Panc1 (cell line): ENCODE measurements at regions not wholly inside any gene's neighbourhood (a gene's known extent, or its start where the extent isn't known, plus 50 kb on each side); places are given as distances from the start of the nearest gene placed in this dataset.

ENCODE experiments used
- ATAC-seq: fragments of 200-7000 bp; cut with Tn5 transposase; 2 replicates; pipeline ENCODE4 v1.9.1; 2020; ENCODE audit warnings: mild to moderate bottlenecking, moderate library complexity
- BruUV-seq: library from RNA; stranded (reverse); fragments of 400-500 nt; replicated peaks from 2 replicates; lab custom pipeline; 2021; lab: Mats Ljungman, UMichigan
- CTCF ChIA-PET: fragments of 300-600 bp; sonication (Branson Sonifier 250); formaldehyde crosslinking; loops from one replicate; lab custom pipeline; 2022; ENCODE audit warnings: antibody characterized with exemption; lab: Charles Lee
- POLR2A ChIA-PET: fragments of 300-600 bp; sonication (Branson Sonifier 250); formaldehyde crosslinking; loops from one replicate; lab custom pipeline; 2022; ENCODE audit warnings: antibody characterized with exemption; lab: Charles Lee
- DNase-seq: peaks from one replicate; pipeline ENCODE4 v3.0.0-alpha.2; 2010; ENCODE audit warnings: low read depth, low spot score
- H3K27ac ChIP-seq: 2 replicates; pipeline ENCODE4 v1.5.1; 2011; ENCODE audit warnings: mild to moderate bottlenecking, low read length, inconsistent platforms
- H3K27me3 ChIP-seq: fragments of 200-500 bp; sonication (Bioruptor generic); 2 replicates; pipeline ENCODE4 v1.6.0; 2014; ENCODE audit warnings: low read length, inconsistent platforms; ENCODE audit not compliant: control insufficient read depth, insufficient read depth
- H3K36me3 ChIP-seq: fragments of 200-500 bp; sonication (Bioruptor generic); 2 replicates; pipeline ENCODE4 v1.5.1; 2014; ENCODE audit warnings: inconsistent platforms, mild to moderate bottlenecking, low read length, moderate library complexity; ENCODE audit not compliant: control insufficient read depth, insufficient read depth
- H3K4me1 ChIP-seq: 2 replicates; pipeline ENCODE4 v1.5.1; 2011; ENCODE audit warnings: inconsistent platforms, mild to moderate bottlenecking, low read length, moderate library complexity; ENCODE audit not compliant: control insufficient read depth, insufficient read depth
- H3K4me3 ChIP-seq, 2 experiments: 2 replicates each; pipeline ENCODE4 v1.5.1; 2011 to 2012; ENCODE audit warnings: low read depth in 2 of 2, low read length in 2 of 2, mild to moderate bottlenecking in 2 of 2, inconsistent platforms in 1 of 2, moderate library complexity in 1 of 2
- H3K9me3 ChIP-seq: fragments of 200-500 bp; sonication (Bioruptor generic); 2 replicates; pipeline ENCODE4 v1.5.1; 2014; ENCODE audit warnings: low read depth, mild to moderate bottlenecking, inconsistent platforms, low read length, moderate library complexity; ENCODE audit not compliant: control insufficient read depth, insufficient read depth
- CTCF ChIP-seq: fragments of 450-650 bp; IDR thresholded peaks from 2 replicates; pipeline ENCODE4 v1.5.1; 2017; ENCODE audit warnings: mild to moderate bottlenecking
- POLR2AphosphoS5 ChIP-seq: IDR thresholded peaks from 2 replicates; pipeline ENCODE4 v1.6.1; 2012; ENCODE audit warnings: mild to moderate bottlenecking, low read depth, low read length, moderate library complexity
- SIN3A ChIP-seq: IDR thresholded peaks from 2 replicates; pipeline ENCODE4 v1.6.1; 2012; ENCODE audit warnings: low read depth, mild to moderate bottlenecking, low read length, moderate library complexity, borderline replicate concordance; ENCODE audit not compliant: insufficient read depth
- TCF7L2 ChIP-seq: IDR thresholded peaks from 2 replicates; pipeline ENCODE4 v1.6.1; 2011; ENCODE audit warnings: mild to moderate bottlenecking, low read depth, low read length, inconsistent platforms
- in situ Hi-C: cut with HindIII; loops from 2 replicates; pipeline ENCODE4 v1.10.0; 2016; ENCODE audit warnings: low sequenced_read_pairs, low pct_unique_long_range_greater_than_20kb
- intact Hi-C: fragments of 100-400 bp; cut with micrococcal nuclease; formaldehyde crosslinking; loops from one replicate; pipeline ENCODE4 v1.10.0; 2022; ENCODE audit not compliant: unreplicated experiment
- TF ChIP-seq, protein P1 (sequence below), 2 experiments: IDR thresholded peaks; 2 replicates each; pipeline ENCODE4 v1.6.1; 2011 to 2012; ENCODE audit warnings: low read depth in 2 of 2, control low read depth in 1 of 2, low read length in 1 of 2, mild to moderate bottlenecking in 1 of 2, moderate library complexity in 1 of 2; ENCODE audit not compliant: insufficient read depth in 1 of 2

GRCh38 chr14:30209136-30209535 lies 281.5 kb upstream of the PRKD1 start:
- TF ChIP-seq POLR2AphosphoS5 (no peak), CTCF (no peak), SIN3A (no peak), TCF7L2 (no peak)
- TF ChIP-seq, protein P1, sequence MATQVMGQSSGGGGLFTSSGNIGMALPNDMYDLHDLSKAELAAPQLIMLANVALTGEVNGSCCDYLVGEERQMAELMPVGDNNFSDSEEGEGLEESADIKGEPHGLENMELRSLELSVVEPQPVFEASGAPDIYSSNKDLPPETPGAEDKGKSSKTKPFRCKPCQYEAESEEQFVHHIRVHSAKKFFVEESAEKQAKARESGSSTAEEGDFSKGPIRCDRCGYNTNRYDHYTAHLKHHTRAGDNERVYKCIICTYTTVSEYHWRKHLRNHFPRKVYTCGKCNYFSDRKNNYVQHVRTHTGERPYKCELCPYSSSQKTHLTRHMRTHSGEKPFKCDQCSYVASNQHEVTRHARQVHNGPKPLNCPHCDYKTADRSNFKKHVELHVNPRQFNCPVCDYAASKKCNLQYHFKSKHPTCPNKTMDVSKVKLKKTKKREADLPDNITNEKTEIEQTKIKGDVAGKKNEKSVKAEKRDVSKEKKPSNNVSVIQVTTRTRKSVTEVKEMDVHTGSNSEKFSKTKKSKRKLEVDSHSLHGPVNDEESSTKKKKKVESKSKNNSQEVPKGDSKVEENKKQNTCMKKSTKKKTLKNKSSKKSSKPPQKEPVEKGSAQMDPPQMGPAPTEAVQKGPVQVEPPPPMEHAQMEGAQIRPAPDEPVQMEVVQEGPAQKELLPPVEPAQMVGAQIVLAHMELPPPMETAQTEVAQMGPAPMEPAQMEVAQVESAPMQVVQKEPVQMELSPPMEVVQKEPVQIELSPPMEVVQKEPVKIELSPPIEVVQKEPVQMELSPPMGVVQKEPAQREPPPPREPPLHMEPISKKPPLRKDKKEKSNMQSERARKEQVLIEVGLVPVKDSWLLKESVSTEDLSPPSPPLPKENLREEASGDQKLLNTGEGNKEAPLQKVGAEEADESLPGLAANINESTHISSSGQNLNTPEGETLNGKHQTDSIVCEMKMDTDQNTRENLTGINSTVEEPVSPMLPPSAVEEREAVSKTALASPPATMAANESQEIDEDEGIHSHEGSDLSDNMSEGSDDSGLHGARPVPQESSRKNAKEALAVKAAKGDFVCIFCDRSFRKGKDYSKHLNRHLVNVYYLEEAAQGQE (IDR thresholded peaks at IDR 0.05; ENCODE audit: insufficient read depth in 1 of 2, low read depth in 2 of 2, low read length in 1 of 2): no peak
- POLR2A ChIA-PET: no interaction called here
- in situ Hi-C loops: no loop called here
- no TSS peak for BruUV-seq
- intact Hi-C loops: no loop called here
- no peaks in the 10 kb centered on the region for H3K36me3 ChIP-seq
- no peak for DNase-seq
- ATAC-seq: no peak
- H3K27ac ChIP-seq: no peak overlapping the region
- H3K4me1 ChIP-seq: no peaks in the 10 kb centered on the region
- CTCF ChIA-PET: no interaction called here
- H3K9me3 ChIP-seq: no peaks in the 10 kb centered on the region
- no peak overlapping the region for H3K4me3 ChIP-seq
- H3K27me3 ChIP-seq: no peaks in the 10 kb centered on the region

- Histone ChIP-seq H3K27ac (no peak overlapping the region), H3K36me3 (no peaks in the 10 kb centered on the region), H3K4me3 (no peak overlapping the region), H3K9me3 (no peaks in the 10 kb centered on the region), H3K27me3 (no peaks in the 10 kb centered on the region), H3K4me1 (no peaks in the 10 kb centered on the region)
- in situ Hi-C loops: no loop called here
- DNase-seq (no peak), ATAC-seq (no peak)
- BruUV-seq: no TSS peak
- ChIA-PET CTCF (no interaction called here), POLR2A (no interaction called here)
- TF ChIP-seq TCF7L2 (no peak), SIN3A (no peak), CTCF (no peak), POLR2AphosphoS5 (no peak)
- TF ChIP-seq, protein P1 (IDR thresholded peaks at IDR 0.05; ENCODE audit: insufficient read depth in 1 of 2, low read depth in 2 of 2, low read length in 1 of 2): no peak
- intact Hi-C loops: loop anchor here (5.0 to 10.0 kb wide), 2 partner anchors 206 to 1453 kb away; no protein-coding TSS in a partner anchor
Measured at GRCh38 chr14:30210630-30211029, 283.0 kb upstream of the PRKD1 start.
